ENCODE measurements at regions not wholly inside any gene's neighbourhood (a gene's known extent, or its start where the extent isn't known, plus 50 kb on each side); places are given as distances from the start of the nearest gene placed in this dataset.

- TF ChIP-seq EZH2 (IDR thresholded peaks at IDR 0.05; ENCODE audit: insufficient read depth, poor library complexity, severe bottlenecking), result no peak
- TF ChIP-seq EZH2phosphoT487 (IDR thresholded peaks at IDR 0.05; ENCODE audit: insufficient read depth, low read depth), result no peak
These were observed 141.0 kb downstream of the TNFSF18 start for GRCh38 chr1:172909606-172910326.

Data from GM23248 (cell line).